Head of caudate nucleus (tissue), 42 donors: ENCODE measurements at regions not wholly inside any gene's neighbourhood (a gene's known extent, or its start where the extent isn't known, plus 50 kb on each side); places are given as distances from the start of the nearest gene placed in this dataset.
A peak's percentile ranks its signal among the peaks of the same experiment; 100 is the strongest.

Experiments
- DNase-seq, 42 donors: peaks; one replicate each; pipeline versions ENCODE4 v3.0.0 to v3.0.0-alpha.2; 2020 to 2021; ENCODE audit warnings: mixed read lengths in 7 of 42
- intact Hi-C: fragments of 100-400 bp; cut with DNase I; formaldehyde crosslinking; loops from one replicate; pipeline ENCODE4 v1.15.0; 2022

- intact Hi-C loops: no loop called here
- no peak for DNase-seq
Measured at GRCh38 chr7:116310141-116310540, 99.8 kb downstream of the TES start.

GRCh38 chr7:116311259-116311658 is 100.9 kb downstream of the TES start:
- intact Hi-C loops: no loop called here
- DNase-seq: no peak

GRCh38 chr7:116311816-116312471 is 101.6 kb downstream of the TES start:
- DNase-seq: no peak
- intact Hi-C loops: no loop called here

GRCh38 chr7:116315293-116315692 is 105.0 kb downstream of the TES start:
- intact Hi-C loops: no loop called here
- peak in 3 of 42 donors; percentile 5 to 32 (median 10) for DNase-seq

- DNase-seq: no peak
- intact Hi-C loops: no loop called here
Measured at GRCh38 chr7:116315803-116316202, 105.5 kb downstream of the TES start.

- intact Hi-C loops: no loop called here
- DNase-seq: peak; percentile 19 to 86 (median 53)
Measured at GRCh38 chr7:116316838-116317628, 106.7 kb downstream of the TES start.

GRCh38 chr7:116317907-116318306 is 107.6 kb downstream of the TES start:
- intact Hi-C loops: no loop called here
- DNase-seq: no peak

- DNase-seq: no peak
- intact Hi-C loops: no loop called here
Measured at GRCh38 chr7:116322541-116322940, 112.2 kb downstream of the TES start.

- intact Hi-C loops: no loop called here
Measured at GRCh38 chr7:116324582-116324981, 114.2 kb downstream of the TES start.

GRCh38 chr7:116325517-116325916 is 115.2 kb downstream of the TES start:
- no peak for DNase-seq

More at GRCh38 chr7:116324582-116324981, 114.2 kb downstream of the TES start:
- DNase-seq: no peak

GRCh38 chr7:116327135-116327534 is 116.8 kb downstream of the TES start:
- intact Hi-C loops: no loop called here
- DNase-seq: no peak

More at GRCh38 chr7:116325517-116325916, 115.2 kb downstream of the TES start:
- intact Hi-C loops: no loop called here

- no peak for DNase-seq
- intact Hi-C loops: no loop called here
Measured at GRCh38 chr7:116327752-116328151, 117.4 kb downstream of the TES start.

- DNase-seq: no peak
- intact Hi-C loops: no loop called here
Measured at GRCh38 chr7:116328161-116328560, 117.8 kb downstream of the TES start.

GRCh38 chr7:116329686-116330503 is 119.6 kb downstream of the TES start:
- no peak for DNase-seq
- intact Hi-C loops: no loop called here

- intact Hi-C loops: no loop called here
- DNase-seq: no peak
Measured at GRCh38 chr7:116331020-116331419, 120.7 kb downstream of the TES start.

GRCh38 chr7:116332766-116333165 is 122.4 kb downstream of the TES start:
- no peak for DNase-seq
- intact Hi-C loops: no loop called here

GRCh38 chr7:116334555-116334954 is 124.2 kb downstream of the TES start:
- intact Hi-C loops: no loop called here
- DNase-seq: no peak

- no peak for DNase-seq
- intact Hi-C loops: no loop called here
Measured at GRCh38 chr7:116337018-116337417, 126.7 kb downstream of the TES start.

GRCh38 chr7:116337800-116338199 is 127.5 kb downstream of the TES start:
- intact Hi-C loops: no loop called here

GRCh38 chr7:116339564-116339963 is 129.2 kb downstream of the TES start:
- DNase-seq: no peak
- intact Hi-C loops: no loop called here

More at GRCh38 chr7:116337800-116338199, 127.5 kb downstream of the TES start:
- no peak for DNase-seq
